ENCODE measurements at regions not wholly inside any gene's neighbourhood (a gene's known extent, or its start where the extent isn't known, plus 50 kb on each side); places are given as distances from the start of the nearest gene placed in this dataset.

DNA sequence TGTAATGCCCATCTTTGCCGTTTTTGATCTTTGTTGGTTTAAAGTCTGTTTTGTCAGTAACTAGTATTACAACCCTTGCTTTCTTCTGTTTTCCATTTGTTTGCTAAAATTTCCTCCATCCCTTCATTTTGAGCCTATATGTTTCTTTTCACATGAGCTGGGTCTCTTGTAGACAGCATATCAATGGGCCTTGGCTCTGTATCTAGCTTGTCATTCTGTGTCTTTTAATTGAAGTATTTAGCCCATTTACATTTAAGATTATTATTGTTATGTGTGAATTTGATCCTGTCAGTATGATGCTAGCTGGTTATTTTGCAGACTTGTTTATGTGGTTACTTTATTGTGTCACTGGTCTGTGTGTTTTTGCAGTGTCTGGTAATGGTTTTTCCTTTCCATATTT is 913.2 kb downstream of the TRHDE start (continued):
- no peak for TF ChIP-seq HEYL (CRISPR knock-in tag; IDR thresholded peaks at IDR 0.05)
- TF ChIP-seq POLR2A (IDR thresholded peaks at IDR 0.05; ENCODE audit: low read length) = no peak
- no peak for TF ChIP-seq NFE2L2 (conservative IDR thresholded peaks at IDR 0.05; ENCODE audit: low read length)

DNA sequence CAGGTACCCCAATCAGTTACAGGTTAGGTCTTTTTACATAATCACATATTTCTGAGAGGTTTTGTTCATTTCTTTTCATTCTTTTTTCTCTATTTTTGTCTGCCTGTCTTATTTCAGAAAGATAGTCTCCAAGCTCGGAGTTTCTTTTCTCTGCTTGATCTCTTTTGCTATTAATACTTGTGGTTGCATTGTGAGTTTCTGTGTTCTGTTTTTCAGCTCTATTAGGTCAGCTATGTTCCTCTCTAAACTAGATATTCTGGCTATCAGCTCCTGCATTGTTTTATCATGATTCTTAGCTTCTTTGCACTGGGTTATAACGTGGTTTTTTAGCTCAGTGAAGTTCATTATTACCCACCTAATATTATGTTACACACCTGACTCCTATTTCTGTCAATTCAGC is 914.1 kb downstream of the TRHDE start:
- WGBS (ENCODE audit: missing lambda C conversion rate) = 2% methylated on average over 2 of the region's 2 CpGs
- H3K9me3 ChIP-seq = 0 out of 3 replicates have a peak, but pooled peaks cover 3% of the 10 kb centered on the region
- H3K4me2 ChIP-seq = no peak overlapping the region
- no peak overlapping the region for H3K27ac ChIP-seq
- ATAC-seq (no peak), DNase-seq (ENCODE audit: low read depth in 1 of 2, low spot score in 1 of 2) (no peak), FAIRE-seq (no peak)
- CTCF ChIA-PET = no interaction called here
- no peak overlapping the region for H3K4me3 ChIP-seq
- no peaks in the 10 kb centered on the region for H3K4me1 ChIP-seq
- POLR2A ChIA-PET = no interaction called here
- no peak for TF ChIP-seq SREBF2 (IDR thresholded peaks at IDR 0.05)
- no peak for TF ChIP-seq HES2 (IDR thresholded peaks at IDR 0.05)
- no peak for TF ChIP-seq MAX (IDR thresholded peaks at IDR 0.05)
- TF ChIP-seq, protein P1, sequence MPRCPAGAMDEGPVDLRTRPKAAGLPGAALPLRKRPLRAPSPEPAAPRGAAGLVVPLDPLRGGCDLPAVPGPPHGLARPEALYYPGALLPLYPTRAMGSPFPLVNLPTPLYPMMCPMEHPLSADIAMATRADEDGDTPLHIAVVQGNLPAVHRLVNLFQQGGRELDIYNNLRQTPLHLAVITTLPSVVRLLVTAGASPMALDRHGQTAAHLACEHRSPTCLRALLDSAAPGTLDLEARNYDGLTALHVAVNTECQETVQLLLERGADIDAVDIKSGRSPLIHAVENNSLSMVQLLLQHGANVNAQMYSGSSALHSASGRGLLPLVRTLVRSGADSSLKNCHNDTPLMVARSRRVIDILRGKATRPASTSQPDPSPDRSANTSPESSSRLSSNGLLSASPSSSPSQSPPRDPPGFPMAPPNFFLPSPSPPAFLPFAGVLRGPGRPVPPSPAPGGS (IDR thresholded peaks at IDR 0.05) = no peak
- no peak for TF ChIP-seq ZNF302 (CRISPR knock-in tag; IDR thresholded peaks at IDR 0.05)
- no peak for TF ChIP-seq FOXS1 (CRISPR knock-in tag; IDR thresholded peaks at IDR 0.05)
- TF ChIP-seq MAFK (IDR thresholded peaks at IDR 0.05; ENCODE audit: partially characterized antibody) = no peak
- TF ChIP-seq NPAS2 (CRISPR knock-in tag; IDR thresholded peaks at IDR 0.05; ENCODE audit: borderline replicate concordance) = no peak
- TF ChIP-seq, protein P2, sequence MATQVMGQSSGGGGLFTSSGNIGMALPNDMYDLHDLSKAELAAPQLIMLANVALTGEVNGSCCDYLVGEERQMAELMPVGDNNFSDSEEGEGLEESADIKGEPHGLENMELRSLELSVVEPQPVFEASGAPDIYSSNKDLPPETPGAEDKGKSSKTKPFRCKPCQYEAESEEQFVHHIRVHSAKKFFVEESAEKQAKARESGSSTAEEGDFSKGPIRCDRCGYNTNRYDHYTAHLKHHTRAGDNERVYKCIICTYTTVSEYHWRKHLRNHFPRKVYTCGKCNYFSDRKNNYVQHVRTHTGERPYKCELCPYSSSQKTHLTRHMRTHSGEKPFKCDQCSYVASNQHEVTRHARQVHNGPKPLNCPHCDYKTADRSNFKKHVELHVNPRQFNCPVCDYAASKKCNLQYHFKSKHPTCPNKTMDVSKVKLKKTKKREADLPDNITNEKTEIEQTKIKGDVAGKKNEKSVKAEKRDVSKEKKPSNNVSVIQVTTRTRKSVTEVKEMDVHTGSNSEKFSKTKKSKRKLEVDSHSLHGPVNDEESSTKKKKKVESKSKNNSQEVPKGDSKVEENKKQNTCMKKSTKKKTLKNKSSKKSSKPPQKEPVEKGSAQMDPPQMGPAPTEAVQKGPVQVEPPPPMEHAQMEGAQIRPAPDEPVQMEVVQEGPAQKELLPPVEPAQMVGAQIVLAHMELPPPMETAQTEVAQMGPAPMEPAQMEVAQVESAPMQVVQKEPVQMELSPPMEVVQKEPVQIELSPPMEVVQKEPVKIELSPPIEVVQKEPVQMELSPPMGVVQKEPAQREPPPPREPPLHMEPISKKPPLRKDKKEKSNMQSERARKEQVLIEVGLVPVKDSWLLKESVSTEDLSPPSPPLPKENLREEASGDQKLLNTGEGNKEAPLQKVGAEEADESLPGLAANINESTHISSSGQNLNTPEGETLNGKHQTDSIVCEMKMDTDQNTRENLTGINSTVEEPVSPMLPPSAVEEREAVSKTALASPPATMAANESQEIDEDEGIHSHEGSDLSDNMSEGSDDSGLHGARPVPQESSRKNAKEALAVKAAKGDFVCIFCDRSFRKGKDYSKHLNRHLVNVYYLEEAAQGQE (IDR thresholded peaks at IDR 0.05) = no peak
- TF ChIP-seq TP53 (CRISPR knock-in tag; IDR thresholded peaks at IDR 0.05) = no peak
- no peak for TF ChIP-seq MAZ (IDR thresholded peaks at IDR 0.05; ENCODE audit: borderline replicate concordance, low read depth, low read length)
- TF ChIP-seq FOSL2 (IDR thresholded peaks at IDR 0.05) = no peak
- no peak for TF ChIP-seq FOSL2 (CRISPR knock-in tag; IDR thresholded peaks at IDR 0.05)
- no peak for TF ChIP-seq RFX5 (IDR thresholded peaks at IDR 0.05)

- no peak for FAIRE-seq
- no peaks in the 10 kb centered on the region for H3K4me1 ChIP-seq
- CTCF ChIA-PET = no interaction called here
- DNase-seq (ENCODE audit: low read depth in 1 of 2, low spot score in 1 of 2) = no peak
- H3K4me2 ChIP-seq = no peak overlapping the region
- POLR2A ChIA-PET = no interaction called here
- WGBS (ENCODE audit: missing lambda C conversion rate) = 23% methylated on average over 1 of the region's 1 CpG
- no peak overlapping the region for H3K27ac ChIP-seq
- ATAC-seq = no peak
- 0 out of 3 replicates have a peak, but pooled peaks cover 3% of the 10 kb centered on the region for H3K9me3 ChIP-seq
- no peak overlapping the region for H3K4me3 ChIP-seq
- TF ChIP-seq CHD2 (IDR thresholded peaks at IDR 0.05; ENCODE audit: low read length, partially characterized antibody) (no peak), HES2 (IDR thresholded peaks at IDR 0.05) (no peak), CEBPB (IDR thresholded peaks at IDR 0.05) (no peak), POLR2A (IDR thresholded peaks at IDR 0.05; ENCODE audit: low read length) (no peak), MYC (IDR thresholded peaks at IDR 0.05; ENCODE audit: borderline replicate concordance, low read length) (no peak), HOXB13 (CRISPR knock-in tag; IDR thresholded peaks at IDR 0.05; ENCODE audit: low read depth) (no peak), E2F6 (IDR thresholded peaks at IDR 0.05; ENCODE audit: borderline replicate concordance, low read depth) (no peak), EP300 (IDR thresholded peaks at IDR 0.05) (no peak), FOSB (CRISPR knock-in tag; IDR thresholded peaks at IDR 0.05) (no peak), FOXS1 (CRISPR knock-in tag; IDR thresholded peaks at IDR 0.05) (no peak), CTCF (IDR thresholded peaks at IDR 0.05) (no peak)
- TF ChIP-seq, protein P2 (IDR thresholded peaks at IDR 0.05) = no peak
Observed at GRCh38 chr12:73187765-73188164, 915.6 kb downstream of the TRHDE start.

Measured in A549 (cell line).